ENCODE measurements at regions not wholly inside any gene's neighbourhood (a gene's known extent, or its start where the extent isn't known, plus 50 kb on each side); places are given as distances from the start of the nearest gene placed in this dataset.
"Not testable (repeated sequence)": the region's sequence is repeated elsewhere in the genome, so short reads cannot be mapped to it uniquely, and the experiment has no call there.

DNA sequence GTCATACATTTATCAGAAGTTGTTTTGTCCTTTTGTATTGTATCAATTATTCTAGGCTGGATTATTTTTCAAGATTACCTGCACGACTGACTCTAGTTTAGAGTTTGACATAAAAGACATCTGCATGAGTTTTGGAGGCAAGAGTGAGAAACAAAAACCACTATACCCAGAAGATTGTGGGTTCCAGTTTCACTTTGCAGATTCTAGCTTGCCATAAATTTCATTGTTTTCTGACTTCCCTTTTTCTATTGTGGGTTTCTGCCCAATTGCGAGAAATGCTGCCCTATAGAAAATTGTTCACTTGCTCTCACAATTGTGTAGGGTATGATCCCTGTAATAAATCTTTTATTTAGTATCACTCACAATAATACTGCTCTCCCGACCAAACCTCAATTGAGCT lies 1043.4 kb upstream of the CDH10 start:
- FAIRE-seq = no peak
- ATAC-seq = no peak
- Histone ChIP-seq H3K4me3 (no peak overlapping the region), H3K27ac (no peak overlapping the region), H3K4me1 (no peaks in the 10 kb centered on the region), H3K4me2 (no peak overlapping the region), H3K9me3 (no peaks in the 10 kb centered on the region)
- 18% methylated on average over 3 of the region's 3 CpGs for WGBS (ENCODE audit: missing lambda C conversion rate)
- no peak for TF ChIP-seq CBX8 (IDR thresholded peaks at IDR 0.05)
- no peak for TF ChIP-seq ESRRA (IDR thresholded peaks at IDR 0.05; ENCODE audit: borderline replicate concordance, low read length)
- TF ChIP-seq ATOH8 (CRISPR knock-in tag; IDR thresholded peaks at IDR 0.05; ENCODE audit: low read depth) = no peak
- TF ChIP-seq FOXS1 (CRISPR knock-in tag; IDR thresholded peaks at IDR 0.05) = no peak
- no peak for TF ChIP-seq RARB (CRISPR knock-in tag; IDR thresholded peaks at IDR 0.05)
- no peak for TF ChIP-seq ZFP36 (IDR thresholded peaks at IDR 0.05; ENCODE audit: borderline replicate concordance, partially characterized antibody)
- no peak for TF ChIP-seq EHF (CRISPR knock-in tag; IDR thresholded peaks at IDR 0.05)
- TF ChIP-seq CBX2 (IDR thresholded peaks at IDR 0.05; ENCODE audit: borderline replicate concordance, low read depth) = no peak
- DNase-seq (ENCODE audit: low read depth in 1 of 2, low spot score in 1 of 2) = no peak
- ChIA-PET CTCF (no interaction called here), POLR2A (no interaction called here)

GRCh38 chr5:25669645-25670401 lies 1025.0 kb upstream of the CDH10 start:
- DNase-seq (ENCODE audit: low read depth in 1 of 2, low spot score in 1 of 2) = no peak
- ATAC-seq = no peak
- ChIA-PET CTCF (no interaction called here), POLR2A (no interaction called here)
- H3K4me3 ChIP-seq = no peak overlapping the region
- no peak overlapping the region for H3K27ac ChIP-seq
- 0% methylated on average over 1 of the region's 1 CpG for WGBS (ENCODE audit: missing lambda C conversion rate)
- no peaks in the 10 kb centered on the region for H3K4me1 ChIP-seq
- no peak for FAIRE-seq
- no peaks in the 10 kb centered on the region for H3K9me3 ChIP-seq
- TF ChIP-seq CEBPB (IDR thresholded peaks at IDR 0.05) (no peak), RFX5 (IDR thresholded peaks at IDR 0.05) (no peak), MAFK (IDR thresholded peaks at IDR 0.05; ENCODE audit: partially characterized antibody) (no peak), HMGXB4 (CRISPR knock-in tag; IDR thresholded peaks at IDR 0.05; ENCODE audit: borderline replicate concordance) (no peak), CBX8 (IDR thresholded peaks at IDR 0.05) (no peak), PHF8 (IDR thresholded peaks at IDR 0.05; ENCODE audit: borderline replicate concordance, low read depth) (no peak), SREBF2 (IDR thresholded peaks at IDR 0.05) (no peak), TP53 (CRISPR knock-in tag; IDR thresholded peaks at IDR 0.05) (no peak), HOXA7 (CRISPR knock-in tag; IDR thresholded peaks at IDR 0.05) (no peak), RNF2 (IDR thresholded peaks at IDR 0.05; ENCODE audit: borderline replicate concordance, low read depth) (no peak)
- TF ChIP-seq, protein P1, sequence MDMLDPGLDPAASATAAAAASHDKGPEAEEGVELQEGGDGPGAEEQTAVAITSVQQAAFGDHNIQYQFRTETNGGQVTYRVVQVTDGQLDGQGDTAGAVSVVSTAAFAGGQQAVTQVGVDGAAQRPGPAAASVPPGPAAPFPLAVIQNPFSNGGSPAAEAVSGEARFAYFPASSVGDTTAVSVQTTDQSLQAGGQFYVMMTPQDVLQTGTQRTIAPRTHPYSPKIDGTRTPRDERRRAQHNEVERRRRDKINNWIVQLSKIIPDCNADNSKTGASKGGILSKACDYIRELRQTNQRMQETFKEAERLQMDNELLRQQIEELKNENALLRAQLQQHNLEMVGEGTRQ (IDR thresholded peaks at IDR 0.05) = no peak
- TF ChIP-seq, protein P2, sequence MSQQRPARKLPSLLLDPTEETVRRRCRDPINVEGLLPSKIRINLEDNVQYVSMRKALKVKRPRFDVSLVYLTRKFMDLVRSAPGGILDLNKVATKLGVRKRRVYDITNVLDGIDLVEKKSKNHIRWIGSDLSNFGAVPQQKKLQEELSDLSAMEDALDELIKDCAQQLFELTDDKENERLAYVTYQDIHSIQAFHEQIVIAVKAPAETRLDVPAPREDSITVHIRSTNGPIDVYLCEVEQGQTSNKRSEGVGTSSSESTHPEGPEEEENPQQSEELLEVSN (IDR thresholded peaks at IDR 0.05; ENCODE audit: borderline replicate concordance, low read depth) = no peak
- H3K4me2 ChIP-seq = no peak overlapping the region

DNA sequence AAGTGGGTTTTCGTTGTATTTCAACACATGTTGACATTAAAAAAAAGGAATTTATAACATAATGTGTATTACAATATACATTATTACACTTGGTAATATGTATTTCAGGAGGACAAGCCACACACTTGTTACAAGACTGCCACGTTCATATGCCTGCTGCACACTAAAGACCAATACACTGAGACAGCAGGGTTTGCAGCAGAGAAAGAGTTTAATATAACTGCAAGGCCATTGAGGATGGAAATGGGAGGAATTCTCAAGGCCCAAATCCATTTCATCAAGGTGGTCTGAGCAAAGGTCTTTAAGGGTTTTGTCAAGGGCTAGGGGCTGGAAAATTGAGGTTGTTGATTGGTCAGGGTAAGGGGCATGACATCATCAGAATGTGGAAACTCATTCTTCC lies 1017.8 kb upstream of the CDH10 start:
- no peak for DNase-seq (ENCODE audit: low read depth in 1 of 2, low spot score in 1 of 2)
- ChIA-PET POLR2A (no interaction called here), CTCF (no interaction called here)
- Histone ChIP-seq H3K4me2 (no peak overlapping the region), H3K4me1 (no peaks in the 10 kb centered on the region), H3K9me3 (peaks cover 4% of the 10 kb centered on the region; the same call in 1 of the 3 replicates), H3K4me3 (no peak overlapping the region), H3K27ac (no peak overlapping the region)
- TF ChIP-seq ZFP36 (IDR thresholded peaks at IDR 0.05; ENCODE audit: borderline replicate concordance, partially characterized antibody) = no peak
- TF ChIP-seq FOSB (CRISPR knock-in tag; IDR thresholded peaks at IDR 0.05) = no peak
- no peak for TF ChIP-seq POLR2AphosphoS2 (conservative IDR thresholded peaks at IDR 0.05; ENCODE audit: low read length)
- FAIRE-seq = no peak
- no peak for ATAC-seq
- WGBS (ENCODE audit: missing lambda C conversion rate) = 5% methylated on average over 2 of the region's 2 CpGs

- POLR2A ChIA-PET; H3K27ac ChIP-seq; CTCF ChIA-PET; ATAC-seq; H3K4me1 ChIP-seq; H3K9me3 ChIP-seq; H3K4me2 ChIP-seq; FAIRE-seq; H3K4me3 ChIP-seq; DNase-seq (ENCODE audit: low read depth in 1 of 2, low spot score in 1 of 2): not testable (repeated sequence)
- 35% methylated on average over 7 of the region's 7 CpGs for WGBS (ENCODE audit: missing lambda C conversion rate)
Observed at GRCh38 chr5:25650316-25650715, 1005.5 kb upstream of the CDH10 start.
